Lower leg skin (tissue), 4 donors: ENCODE measurements at regions not wholly inside any gene's neighbourhood (a gene's known extent, or its start where the extent isn't known, plus 50 kb on each side); places are given as distances from the start of the nearest gene placed in this dataset.

Experiments
- DNase-seq, 2 donors: peaks; one replicate each; pipeline ENCODE4 v3.0.0-alpha.2; 2019; ENCODE audit warnings: low spot score in 2 of 2
- H3K4me3 ChIP-seq: fragments of 200-600 bp; sonication (generic); 2 replicates; pipeline ENCODE4 v1.5.1; 2017; ENCODE audit warnings: mild to moderate bottlenecking, low read depth; ENCODE audit not compliant: poor library complexity, severe bottlenecking
- CTCF ChIP-seq, 3 donors: fragments of 450-650 bp; IDR thresholded peaks; one replicate each; pipeline ENCODE4 v1.5.1; 2016; ENCODE audit warnings: antibody characterized with exemption in 3 of 3, mild to moderate bottlenecking in 3 of 3, moderate library complexity in 2 of 3
- POLR2A ChIP-seq, 2 donors: fragments of 450-650 bp; IDR thresholded peaks; one replicate each; pipeline ENCODE4 v1.6.1; 2016 to 2017; ENCODE audit warnings: antibody characterized with exemption in 2 of 2, mild to moderate bottlenecking in 1 of 2, moderate library complexity in 1 of 2
- WGBS, 2 donors: methylation state at CpG; one replicate each; pipeline ENCODE4 v1.1.5; 2018; 5-methylcytosine and 5-hydroxymethylcytosine counted together
- intact Hi-C: fragments of 100-400 bp; cut with DNase I; formaldehyde crosslinking; loops from one replicate; pipeline ENCODE4 v1.15.0; 2023; ENCODE audit warnings: low total_unique reads

GRCh38 chr10:9188022-9188810, 1133.7 kb downstream of the GATA3 start:
- H3K4me3 ChIP-seq = no peak overlapping the region
- no peak for TF ChIP-seq CTCF (IDR thresholded peaks at IDR 0.05)
- no peak for TF ChIP-seq POLR2A (IDR thresholded peaks at IDR 0.05)
- WGBS, 2 donors = 91 to 97% methylated on average over 3 of the region's 3 CpGs
- intact Hi-C loops = no loop called here
- no peak for DNase-seq

GRCh38 chr10:9189448-9189847, 1135.0 kb downstream of the GATA3 start:
- WGBS, 2 donors = 67 to 72% methylated on average over 2 of the region's 2 CpGs
- DNase-seq = no peak
- H3K4me3 ChIP-seq = no peak overlapping the region
- intact Hi-C loops = no loop called here
- TF ChIP-seq CTCF (IDR thresholded peaks at IDR 0.05) = no peak
- no peak for TF ChIP-seq POLR2A (IDR thresholded peaks at IDR 0.05)

GRCh38 chr10:9193120-9193519, 1138.6 kb downstream of the GATA3 start:
- H3K4me3 ChIP-seq = no peak overlapping the region
- intact Hi-C loops = no loop called here
- DNase-seq = no peak
- WGBS, 2 donors = 88 to 91% methylated on average over 6 of the region's 6 CpGs
- TF ChIP-seq CTCF (IDR thresholded peaks at IDR 0.05) = no peak
- no peak for TF ChIP-seq POLR2A (IDR thresholded peaks at IDR 0.05)

GRCh38 chr10:9195385-9195784, 1140.9 kb downstream of the GATA3 start:
- intact Hi-C loops = no loop called here
- H3K4me3 ChIP-seq = no peak overlapping the region
- DNase-seq = no peak
- TF ChIP-seq POLR2A (IDR thresholded peaks at IDR 0.05) = no peak
- TF ChIP-seq CTCF (IDR thresholded peaks at IDR 0.05) = no peak
- 47 to 49% methylated on average over 2 of the region's 2 CpGs for WGBS, 2 donors

GRCh38 chr10:9198611-9199010, 1144.1 kb downstream of the GATA3 start:
- TF ChIP-seq POLR2A (IDR thresholded peaks at IDR 0.05) (no peak), CTCF (IDR thresholded peaks at IDR 0.05) (no peak)
- DNase-seq = no peak
- intact Hi-C loops = no loop called here
- 65 to 73% methylated on average over 4 of the region's 4 CpGs for WGBS, 2 donors
- no peak overlapping the region for H3K4me3 ChIP-seq

- WGBS, 2 donors = 65 to 68% methylated on average over 1 of the region's 1 CpG
- no peak for DNase-seq
- intact Hi-C loops = no loop called here
These were observed 1151.1 kb downstream of the GATA3 start for GRCh38 chr10:9205558-9205957.

More at GRCh38 chr10:9205558-9205957, 1151.1 kb downstream of the GATA3 start:
- TF ChIP-seq POLR2A (IDR thresholded peaks at IDR 0.05) (no peak), CTCF (IDR thresholded peaks at IDR 0.05) (no peak)
- H3K4me3 ChIP-seq = no peak overlapping the region
